PFSK-1 (cell line): ENCODE measurements at regions not wholly inside any gene's neighbourhood (a gene's known extent, or its start where the extent isn't known, plus 50 kb on each side); places are given as distances from the start of the nearest gene placed in this dataset.

Experiments used
- FOXP2 ChIP-seq: optimal IDR thresholded peaks from 2 replicates; pipeline ENCODE3; 2011; ENCODE audit warnings: borderline replicate concordance, control low read depth, inconsistent platforms; ENCODE audit not compliant: insufficient read depth; ENCODE audit errors: extremely low read length, extremely low read depth
- POLR2AphosphoS5 ChIP-seq: IDR thresholded peaks from 2 replicates; pipeline ENCODE4 v1.6.1; 2012; ENCODE audit warnings: low read depth, mild to moderate bottlenecking, control low read depth, low read length, moderate library complexity
- SIN3A ChIP-seq: IDR thresholded peaks from 2 replicates; pipeline ENCODE4 v1.6.1; 2012; ENCODE audit warnings: mild to moderate bottlenecking, low read length, moderate library complexity, borderline replicate concordance; ENCODE audit not compliant: insufficient read depth
- TAF1 ChIP-seq: IDR thresholded peaks from 2 replicates; pipeline ENCODE4 v1.6.1; 2012; ENCODE audit warnings: low read length, control low read depth, borderline replicate concordance; ENCODE audit not compliant: insufficient read depth
- TF ChIP-seq, protein P1 (sequence below), 2 experiments: IDR thresholded peaks; 2 replicates each; pipeline versions ENCODE4 v1.6.1 to v1.8.0; 2011 to 2012; ENCODE audit warnings: low read depth in 2 of 2, low read length in 2 of 2, control low read depth in 1 of 2, inconsistent platforms in 1 of 2, mild to moderate bottlenecking in 1 of 2, moderate library complexity in 1 of 2; ENCODE audit not compliant: insufficient read depth in 1 of 2

DNA sequence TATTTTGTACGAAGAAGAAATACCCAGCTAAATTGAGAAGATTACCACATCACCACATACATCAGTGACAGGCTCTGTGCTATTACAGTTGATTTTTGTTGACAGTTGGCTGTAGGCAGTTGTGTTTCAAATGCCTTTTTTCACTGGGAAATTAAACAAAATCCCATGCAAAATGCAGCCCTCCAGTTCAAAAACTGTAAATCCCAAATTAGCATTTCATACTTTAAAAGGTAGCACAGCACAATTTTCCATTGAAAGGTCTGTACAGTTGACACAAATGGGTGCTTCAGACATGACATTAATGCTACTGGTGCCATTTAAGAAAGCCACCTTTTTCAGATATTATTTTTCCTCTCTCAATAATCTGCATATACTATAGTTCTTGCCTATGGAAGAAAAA lies 807.2 kb downstream of the BCL11A start:
- TF ChIP-seq POLR2AphosphoS5 (no peak), FOXP2 (no peak), SIN3A (no peak), TAF1 (no peak)
- TF ChIP-seq, protein P1, sequence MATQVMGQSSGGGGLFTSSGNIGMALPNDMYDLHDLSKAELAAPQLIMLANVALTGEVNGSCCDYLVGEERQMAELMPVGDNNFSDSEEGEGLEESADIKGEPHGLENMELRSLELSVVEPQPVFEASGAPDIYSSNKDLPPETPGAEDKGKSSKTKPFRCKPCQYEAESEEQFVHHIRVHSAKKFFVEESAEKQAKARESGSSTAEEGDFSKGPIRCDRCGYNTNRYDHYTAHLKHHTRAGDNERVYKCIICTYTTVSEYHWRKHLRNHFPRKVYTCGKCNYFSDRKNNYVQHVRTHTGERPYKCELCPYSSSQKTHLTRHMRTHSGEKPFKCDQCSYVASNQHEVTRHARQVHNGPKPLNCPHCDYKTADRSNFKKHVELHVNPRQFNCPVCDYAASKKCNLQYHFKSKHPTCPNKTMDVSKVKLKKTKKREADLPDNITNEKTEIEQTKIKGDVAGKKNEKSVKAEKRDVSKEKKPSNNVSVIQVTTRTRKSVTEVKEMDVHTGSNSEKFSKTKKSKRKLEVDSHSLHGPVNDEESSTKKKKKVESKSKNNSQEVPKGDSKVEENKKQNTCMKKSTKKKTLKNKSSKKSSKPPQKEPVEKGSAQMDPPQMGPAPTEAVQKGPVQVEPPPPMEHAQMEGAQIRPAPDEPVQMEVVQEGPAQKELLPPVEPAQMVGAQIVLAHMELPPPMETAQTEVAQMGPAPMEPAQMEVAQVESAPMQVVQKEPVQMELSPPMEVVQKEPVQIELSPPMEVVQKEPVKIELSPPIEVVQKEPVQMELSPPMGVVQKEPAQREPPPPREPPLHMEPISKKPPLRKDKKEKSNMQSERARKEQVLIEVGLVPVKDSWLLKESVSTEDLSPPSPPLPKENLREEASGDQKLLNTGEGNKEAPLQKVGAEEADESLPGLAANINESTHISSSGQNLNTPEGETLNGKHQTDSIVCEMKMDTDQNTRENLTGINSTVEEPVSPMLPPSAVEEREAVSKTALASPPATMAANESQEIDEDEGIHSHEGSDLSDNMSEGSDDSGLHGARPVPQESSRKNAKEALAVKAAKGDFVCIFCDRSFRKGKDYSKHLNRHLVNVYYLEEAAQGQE (IDR thresholded peaks at IDR 0.05; ENCODE audit: insufficient read depth in 1 of 2, low read depth in 2 of 2, low read length in 2 of 2) = no peak

DNA sequence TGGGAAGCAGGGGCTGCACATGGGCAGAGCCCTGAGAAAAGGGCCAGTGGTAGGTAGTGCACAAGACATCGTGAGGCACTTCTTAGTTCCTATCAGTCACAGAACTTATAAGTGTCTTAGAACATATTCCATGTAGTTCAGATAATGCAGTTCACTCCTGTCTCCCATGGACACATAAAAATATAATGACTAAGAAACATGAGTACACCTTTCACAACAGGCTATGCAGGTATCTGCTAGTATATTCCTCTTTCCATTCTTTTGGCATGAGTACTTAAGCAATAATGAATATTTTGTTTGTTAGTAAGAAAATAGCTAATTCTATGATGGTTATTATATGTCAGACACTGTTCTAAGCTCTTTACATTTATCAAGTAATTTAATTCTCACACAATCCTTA lies 808.4 kb downstream of the BCL11A start:
- TF ChIP-seq TAF1 = no peak
- TF ChIP-seq, protein P1 (IDR thresholded peaks at IDR 0.05; ENCODE audit: insufficient read depth in 1 of 2, low read depth in 2 of 2, low read length in 2 of 2) = no peak
- TF ChIP-seq SIN3A = no peak
- TF ChIP-seq POLR2AphosphoS5 = no peak
- no peak for TF ChIP-seq FOXP2

DNA sequence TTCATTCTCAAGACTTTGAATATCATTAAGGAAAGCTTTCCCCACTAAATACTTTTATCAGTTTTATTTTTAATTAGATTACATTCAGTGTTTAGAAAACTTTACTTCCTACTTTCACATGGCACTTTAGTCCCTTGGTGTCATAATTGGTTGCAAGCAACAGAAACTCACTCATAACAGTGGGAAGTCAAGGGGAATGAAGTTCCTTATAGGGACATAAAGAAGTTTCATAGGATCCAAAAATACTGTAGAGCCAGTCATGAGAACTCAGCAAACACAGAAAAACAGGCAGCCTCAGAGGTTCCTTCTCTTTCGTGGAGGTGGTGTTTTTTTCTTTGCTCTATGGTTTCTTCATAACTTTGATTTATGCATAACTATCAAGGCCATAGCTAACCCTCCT lies 809.0 kb downstream of the BCL11A start:
- TF ChIP-seq, protein P1 (IDR thresholded peaks at IDR 0.05; ENCODE audit: insufficient read depth in 1 of 2, low read depth in 2 of 2, low read length in 2 of 2) = no peak
- no peak for TF ChIP-seq POLR2AphosphoS5
- TF ChIP-seq TAF1 = no peak
- no peak for TF ChIP-seq SIN3A
- no peak for TF ChIP-seq FOXP2

DNA sequence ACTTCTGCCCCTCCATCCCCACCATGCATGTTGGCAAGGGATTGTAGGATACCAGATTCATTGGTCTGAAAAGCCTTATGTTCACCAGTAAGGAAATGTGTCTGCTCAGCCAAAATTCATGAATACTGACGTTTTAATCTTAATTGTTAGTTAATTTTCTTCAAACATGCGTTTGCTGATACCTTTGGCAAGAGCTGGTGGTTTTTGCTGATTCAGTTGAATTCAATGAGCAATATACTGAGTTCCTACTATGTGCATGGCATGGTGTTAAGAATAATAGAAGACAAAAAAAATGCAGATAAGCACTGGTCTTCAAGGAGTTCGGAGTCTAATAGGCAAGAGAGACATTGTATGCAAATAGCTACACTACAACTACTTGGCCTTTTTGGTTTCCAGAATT lies 811.6 kb downstream of the BCL11A start:
- TF ChIP-seq FOXP2 (no peak), SIN3A (no peak), POLR2AphosphoS5 (no peak), TAF1 (no peak)
- TF ChIP-seq, protein P1 (IDR thresholded peaks at IDR 0.05; ENCODE audit: insufficient read depth in 1 of 2, low read depth in 2 of 2, low read length in 2 of 2) = no peak

DNA sequence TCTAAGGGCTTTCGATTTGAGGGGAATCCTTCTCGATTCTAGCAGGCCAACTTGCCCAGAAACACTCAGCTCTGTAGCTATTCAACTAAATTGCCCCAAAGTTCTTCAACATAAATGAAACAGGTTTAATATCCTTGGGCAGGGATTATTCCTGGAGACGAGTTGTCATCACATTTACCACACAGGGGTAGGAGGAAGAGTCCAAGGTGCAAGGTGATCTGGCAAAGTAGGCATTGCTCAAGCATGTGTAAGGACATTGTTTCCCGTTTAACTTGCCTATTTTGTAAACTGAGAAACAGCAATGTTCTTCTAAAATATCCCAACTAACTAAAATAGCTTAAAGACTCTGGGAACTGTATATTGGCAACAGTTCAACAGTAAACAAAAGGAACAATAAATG lies 814.3 kb downstream of the BCL11A start:
- TF ChIP-seq SIN3A = no peak
- no peak for TF ChIP-seq TAF1
- no peak for TF ChIP-seq POLR2AphosphoS5
- TF ChIP-seq FOXP2 = no peak
- TF ChIP-seq, protein P1 (IDR thresholded peaks at IDR 0.05; ENCODE audit: insufficient read depth in 1 of 2, low read depth in 2 of 2, low read length in 2 of 2) = no peak
